GM12891 (cell line): ENCODE measurements at regions not wholly inside any gene's neighbourhood (a gene's known extent, or its start where the extent isn't known, plus 50 kb on each side); places are given as distances from the start of the nearest gene placed in this dataset.

Source experiments
- DNase-seq: peaks from one replicate; pipeline ENCODE4 v3.0.0; 2011; ENCODE audit warnings: low spot score; ENCODE audit not compliant: insufficient read length
- FAIRE-seq: peaks from 2 replicates; lab custom pipeline; 2011; peaks lifted over from hg19 to GRCh38; lab: Jason Lieb, UNC
- PAX5 ChIP-seq: IDR thresholded peaks from 2 replicates; pipeline ENCODE4 v1.6.1; 2011; ENCODE audit warnings: low read length, moderate library complexity, mild to moderate bottlenecking; ENCODE audit not compliant: insufficient read depth, severe bottlenecking
- POLR2A ChIP-seq: IDR thresholded peaks from 2 replicates; pipeline ENCODE4 v1.6.1; 2011; ENCODE audit warnings: low read depth, low read length, control low read depth
- POLR2AphosphoS5 ChIP-seq: IDR thresholded peaks from 2 replicates; pipeline ENCODE4 v1.6.1; 2011; ENCODE audit warnings: low read depth, low read length, control low read depth
- POU2F2 ChIP-seq: IDR thresholded peaks from 2 replicates; pipeline ENCODE4 v1.6.1; 2011; ENCODE audit warnings: low read depth, mild to moderate bottlenecking, control low read depth, low read length, moderate library complexity
- SPI1 ChIP-seq: IDR thresholded peaks from 2 replicates; pipeline ENCODE4 v1.6.1; 2011; ENCODE audit warnings: low read depth, low read length, control low read depth
- TAF1 ChIP-seq: IDR thresholded peaks from 2 replicates; pipeline ENCODE4 v1.6.1; 2011; ENCODE audit warnings: low read depth, low read length, control low read depth

- FAIRE-seq (no peak), DNase-seq (no peak)
- TF ChIP-seq POLR2A (no peak), TAF1 (no peak), POU2F2 (no peak), SPI1 (no peak), POLR2AphosphoS5 (no peak), PAX5 (no peak)
Measured at GRCh38 chr6:12509060-12509459, 207.5 kb upstream of the PHACTR1 start.

- no peak for DNase-seq
- TF ChIP-seq TAF1 (no peak), PAX5 (no peak), SPI1 (no peak), POLR2AphosphoS5 (no peak), POLR2A (no peak), POU2F2 (no peak)
Measured at GRCh38 chr6:12516070-12516469, 200.5 kb upstream of the PHACTR1 start.

GRCh38 chr6:12522347-12522746 lies 194.2 kb upstream of the PHACTR1 start:
- DNase-seq, result no peak
- FAIRE-seq, result no peak
- TF ChIP-seq POLR2A (no peak), POLR2AphosphoS5 (no peak), POU2F2 (no peak), PAX5 (no peak), TAF1 (no peak), SPI1 (no peak)

More at GRCh38 chr6:12516070-12516469, 200.5 kb upstream of the PHACTR1 start:
- FAIRE-seq, result no peak

- FAIRE-seq (no peak), DNase-seq (no peak)
- TF ChIP-seq POLR2AphosphoS5 (no peak), POLR2A (no peak), POU2F2 (no peak), PAX5 (no peak), SPI1 (no peak), TAF1 (no peak)
Measured at GRCh38 chr6:12523726-12524125, 192.8 kb upstream of the PHACTR1 start.

- DNase-seq (no peak), FAIRE-seq (no peak)
- TF ChIP-seq POU2F2 (no peak), POLR2A (no peak), TAF1 (no peak)
Measured at GRCh38 chr6:12525276-12525675, 191.3 kb upstream of the PHACTR1 start.

- DNase-seq (no peak), FAIRE-seq (no peak)
Measured at GRCh38 chr6:12527339-12527738, 189.2 kb upstream of the PHACTR1 start.

GRCh38 chr6:12528136-12528535 lies 188.4 kb upstream of the PHACTR1 start:
- FAIRE-seq (no peak), DNase-seq (no peak)
- TF ChIP-seq POLR2A (no peak), TAF1 (no peak), SPI1 (no peak), PAX5 (no peak), POU2F2 (no peak), POLR2AphosphoS5 (no peak)

More at GRCh38 chr6:12527339-12527738, 189.2 kb upstream of the PHACTR1 start:
- no peak for TF ChIP-seq POLR2A
- TF ChIP-seq TAF1, result no peak
- no peak for TF ChIP-seq SPI1
- TF ChIP-seq POLR2AphosphoS5, result no peak
- no peak for TF ChIP-seq PAX5
- no peak for TF ChIP-seq POU2F2

- TF ChIP-seq SPI1 (no peak), POLR2A (no peak), POLR2AphosphoS5 (no peak), TAF1 (no peak), PAX5 (no peak)
- no peak for DNase-seq
- FAIRE-seq, result no peak
Measured at GRCh38 chr6:12528581-12529363, 187.8 kb upstream of the PHACTR1 start.

GRCh38 chr6:12529364-12530019 lies 187.1 kb upstream of the PHACTR1 start:
- FAIRE-seq, result no peak
- DNase-seq, result no peak
- TF ChIP-seq POLR2A, result no peak
- no peak for TF ChIP-seq POU2F2
- no peak for TF ChIP-seq TAF1
- TF ChIP-seq PAX5, result no peak
- TF ChIP-seq POLR2AphosphoS5, result no peak
- TF ChIP-seq SPI1, result no peak

GRCh38 chr6:12530345-12530744 lies 186.2 kb upstream of the PHACTR1 start:
- TF ChIP-seq POLR2A, result no peak
- no peak for TF ChIP-seq SPI1
- TF ChIP-seq POLR2AphosphoS5, result no peak
- TF ChIP-seq TAF1, result no peak
- no peak for TF ChIP-seq POU2F2
- no peak for TF ChIP-seq PAX5
- no peak for FAIRE-seq
- no peak for DNase-seq
